ENCODE measurements at regions not wholly inside any gene's neighbourhood (a gene's known extent, or its start where the extent isn't known, plus 50 kb on each side); places are given as distances from the start of the nearest gene placed in this dataset.

GRCh38 chr4:77493120-77493752, 112.4 kb upstream of the CXCL13 start:
- TF ChIP-seq, protein P1, sequence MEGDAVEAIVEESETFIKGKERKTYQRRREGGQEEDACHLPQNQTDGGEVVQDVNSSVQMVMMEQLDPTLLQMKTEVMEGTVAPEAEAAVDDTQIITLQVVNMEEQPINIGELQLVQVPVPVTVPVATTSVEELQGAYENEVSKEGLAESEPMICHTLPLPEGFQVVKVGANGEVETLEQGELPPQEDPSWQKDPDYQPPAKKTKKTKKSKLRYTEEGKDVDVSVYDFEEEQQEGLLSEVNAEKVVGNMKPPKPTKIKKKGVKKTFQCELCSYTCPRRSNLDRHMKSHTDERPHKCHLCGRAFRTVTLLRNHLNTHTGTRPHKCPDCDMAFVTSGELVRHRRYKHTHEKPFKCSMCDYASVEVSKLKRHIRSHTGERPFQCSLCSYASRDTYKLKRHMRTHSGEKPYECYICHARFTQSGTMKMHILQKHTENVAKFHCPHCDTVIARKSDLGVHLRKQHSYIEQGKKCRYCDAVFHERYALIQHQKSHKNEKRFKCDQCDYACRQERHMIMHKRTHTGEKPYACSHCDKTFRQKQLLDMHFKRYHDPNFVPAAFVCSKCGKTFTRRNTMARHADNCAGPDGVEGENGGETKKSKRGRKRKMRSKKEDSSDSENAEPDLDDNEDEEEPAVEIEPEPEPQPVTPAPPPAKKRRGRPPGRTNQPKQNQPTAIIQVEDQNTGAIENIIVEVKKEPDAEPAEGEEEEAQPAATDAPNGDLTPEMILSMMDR (IDR thresholded peaks at IDR 0.05; ENCODE audit: insufficient read depth, low read length, poor library complexity, severe bottlenecking): no peak
- TF ChIP-seq EZH2phosphoT487 (conservative IDR thresholded peaks at IDR 0.05; ENCODE audit: low read length): no peak
